Mucosa of descending colon (tissue), 3 donors: ENCODE measurements at regions not wholly inside any gene's neighbourhood (a gene's known extent, or its start where the extent isn't known, plus 50 kb on each side); places are given as distances from the start of the nearest gene placed in this dataset.

Source experiments
- ATAC-seq: fragments of 200-7000 bp; cut with Tn5 transposase; one replicate; pipeline ENCODE4 v1.9.1; 2020; ENCODE audit warnings: mild to moderate bottlenecking, moderate library complexity
- DNase-seq, 3 donors: peaks; one replicate each; pipeline ENCODE4 v3.0.0-alpha.2; 2020
- H3K36me3 ChIP-seq: fragments of 200-600 bp; one replicate; pipeline ENCODE4 v1.8.0; 2021; ENCODE audit warnings: low read depth, mild to moderate bottlenecking
- H3K4me1 ChIP-seq: fragments of 200-600 bp; one replicate; pipeline ENCODE4 v1.8.0; 2021; ENCODE audit warnings: low read depth, mild to moderate bottlenecking
- H3K4me3 ChIP-seq: fragments of 200-600 bp; one replicate; pipeline ENCODE4 v1.8.0; 2021; ENCODE audit warnings: mild to moderate bottlenecking
- H3K9me3 ChIP-seq: fragments of 200-600 bp; one replicate; pipeline ENCODE4 v1.8.0; 2021; ENCODE audit warnings: mild to moderate bottlenecking
- CTCF ChIP-seq: fragments of 200-600 bp; IDR thresholded peaks from one replicate; pipeline ENCODE4 v1.8.0; 2022; ENCODE audit warnings: antibody characterized with exemption, mild to moderate bottlenecking
- intact Hi-C, 2 donors: fragments of 100-400 bp; cut with DNase I in 1 of 2; cut with micrococcal nuclease in 1 of 2; formaldehyde crosslinking; loops; one replicate each; pipeline versions ENCODE4 v1.11.0 to v1.11.1; 2022; cut with DNase I, micrococcal nuclease
- donor health status: DM: no; HTN: no; CAD: no; lungs with moderate emphysema.
- donor health status: DM: no; HTN: no; CAD: no.
- donor health status: DM: no; HTN: yes; CAD: no.

GRCh38 chr13:33891196-33891742 is 73.3 kb downstream of the RFC3 start:
- Histone ChIP-seq H3K36me3 (no peaks in the 10 kb centered on the region), H3K9me3 (peaks cover 2% of the 10 kb centered on the region), H3K4me1 (no peaks in the 10 kb centered on the region), H3K4me3 (no peak overlapping the region)
- ATAC-seq (no peak), DNase-seq (no peak)
- intact Hi-C loops = no loop called here
- no peak for TF ChIP-seq CTCF

- ATAC-seq (no peak), DNase-seq (no peak)
- no peaks in the 10 kb centered on the region for H3K4me1 ChIP-seq
- intact Hi-C loops = no loop called here
- H3K9me3 ChIP-seq = peaks cover 14% of the 10 kb centered on the region
- no peaks in the 10 kb centered on the region for H3K36me3 ChIP-seq
- H3K4me3 ChIP-seq = no peak overlapping the region
- no peak for TF ChIP-seq CTCF
These were observed 75.6 kb downstream of the RFC3 start for GRCh38 chr13:33893559-33893958.

- Histone ChIP-seq H3K4me3 (no peak overlapping the region), H3K36me3 (no peaks in the 10 kb centered on the region), H3K9me3 (peaks cover 7% of the 10 kb centered on the region), H3K4me1 (no peaks in the 10 kb centered on the region)
- intact Hi-C loops = no loop called here
- DNase-seq (no peak), ATAC-seq (no peak)
- no peak for TF ChIP-seq CTCF
These were observed 86.5 kb downstream of the RFC3 start for GRCh38 chr13:33904431-33904830.

- H3K4me3 ChIP-seq = no peak overlapping the region
- H3K9me3 ChIP-seq = no peaks in the 10 kb centered on the region
- no peaks in the 10 kb centered on the region for H3K36me3 ChIP-seq
- no peak for DNase-seq
- intact Hi-C loops = no loop called here
- ATAC-seq = no peak
- no peak for TF ChIP-seq CTCF
- no peaks in the 10 kb centered on the region for H3K4me1 ChIP-seq
These were observed 90.2 kb downstream of the RFC3 start for GRCh38 chr13:33908116-33908515.

- H3K4me1 ChIP-seq = no peaks in the 10 kb centered on the region
- no peak for TF ChIP-seq CTCF
- DNase-seq (no peak), ATAC-seq (no peak)
- no peaks in the 10 kb centered on the region for H3K9me3 ChIP-seq
- intact Hi-C loops = no loop called here
- H3K36me3 ChIP-seq = no peaks in the 10 kb centered on the region
- H3K4me3 ChIP-seq = no peak overlapping the region
These were observed 92.3 kb downstream of the RFC3 start for GRCh38 chr13:33910255-33910654.

GRCh38 chr13:33911521-33911920 is 93.6 kb downstream of the RFC3 start:
- no peak overlapping the region for H3K4me3 ChIP-seq
- TF ChIP-seq CTCF = no peak
- no peaks in the 10 kb centered on the region for H3K4me1 ChIP-seq
- no peaks in the 10 kb centered on the region for H3K36me3 ChIP-seq
- intact Hi-C loops = no loop called here
- H3K9me3 ChIP-seq = no peaks in the 10 kb centered on the region
- no peak for ATAC-seq
- no peak for DNase-seq
